HL-60/S4 (cell line): ENCODE measurements at regions not wholly inside any gene's neighbourhood (a gene's known extent, or its start where the extent isn't known, plus 50 kb on each side); places are given as distances from the start of the nearest gene placed in this dataset.

Experiments used
- in situ Hi-C: fragments of 300-500 bp; cut with MboI; formaldehyde crosslinking; loops from 2 replicates; pipeline ENCODE4 v1.14.3; 2022; ENCODE audit warnings: low sequenced_read_pairs

- in situ Hi-C loops = no loop called here
Observed at GRCh38 chr12:93169536-93169935, 208.2 kb upstream of the NUDT4 start.

DNA sequence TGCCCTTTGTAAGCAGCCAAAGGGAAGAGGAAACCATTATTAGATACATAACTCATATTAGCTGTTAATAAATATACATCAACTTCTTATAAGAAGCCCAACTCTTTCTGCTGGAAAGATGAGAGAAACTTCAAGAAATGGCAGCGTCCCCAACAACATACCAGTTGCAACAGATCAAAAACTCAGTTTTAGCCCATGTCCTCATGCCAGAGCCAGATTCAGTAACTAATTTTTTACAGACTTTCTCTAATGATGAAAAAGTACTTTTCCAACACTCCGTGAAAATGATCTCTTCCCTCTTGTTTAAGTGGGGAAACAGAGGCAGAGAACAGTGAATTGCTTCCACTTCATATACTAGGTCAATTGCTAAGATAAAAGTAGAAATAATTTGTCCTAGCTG, 206.8 kb upstream of the NUDT4 start:
- in situ Hi-C loops = no loop called here

GRCh38 chr12:93173178-93173957, 204.4 kb upstream of the NUDT4 start:
- in situ Hi-C loops = no loop called here

DNA sequence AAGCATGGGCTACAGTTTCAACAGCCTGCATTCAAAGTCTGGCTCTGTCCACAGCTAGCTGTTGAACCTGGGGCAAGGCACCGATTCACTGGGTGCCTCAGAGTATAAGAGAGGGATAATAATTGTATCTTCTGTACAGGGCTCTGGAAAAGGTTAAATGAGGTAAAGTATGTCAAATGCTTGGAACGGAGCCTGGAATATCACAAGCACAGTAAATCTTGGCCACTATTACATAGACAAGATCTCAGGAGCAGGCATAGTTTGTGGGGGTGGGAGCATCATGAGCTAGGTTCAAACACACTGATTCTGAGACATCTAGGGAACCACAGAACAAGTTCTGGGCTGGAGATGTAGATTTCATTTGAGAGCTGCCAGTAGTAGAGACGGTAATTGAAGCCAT, 203.7 kb upstream of the NUDT4 start:
- in situ Hi-C loops = no loop called here

GRCh38 chr12:93174473-93174872, 203.3 kb upstream of the NUDT4 start:
- in situ Hi-C loops = no loop called here

DNA sequence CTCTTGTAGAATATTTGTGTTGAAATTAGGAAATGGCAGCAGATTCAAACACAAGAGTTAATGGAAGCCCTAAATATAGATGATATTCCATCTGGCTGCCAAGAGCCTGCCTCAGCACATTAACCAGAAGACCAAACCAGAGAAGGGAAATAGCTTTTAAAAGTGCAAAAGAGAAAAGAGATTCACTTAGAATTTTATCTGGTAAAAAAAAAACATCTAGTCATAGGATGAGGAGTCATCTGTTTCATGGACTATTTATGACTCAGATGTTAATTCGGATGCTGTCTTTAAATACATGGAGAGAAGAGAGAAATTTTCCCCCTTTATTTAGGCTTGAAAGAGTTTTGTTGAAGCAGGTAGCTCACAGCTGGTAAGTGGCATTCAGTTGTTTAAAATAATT, 201.6 kb upstream of the NUDT4 start:
- in situ Hi-C loops = no loop called here

- in situ Hi-C loops = no loop called here
Observed at GRCh38 chr12:93176610-93177126, 201.1 kb upstream of the NUDT4 start.

DNA sequence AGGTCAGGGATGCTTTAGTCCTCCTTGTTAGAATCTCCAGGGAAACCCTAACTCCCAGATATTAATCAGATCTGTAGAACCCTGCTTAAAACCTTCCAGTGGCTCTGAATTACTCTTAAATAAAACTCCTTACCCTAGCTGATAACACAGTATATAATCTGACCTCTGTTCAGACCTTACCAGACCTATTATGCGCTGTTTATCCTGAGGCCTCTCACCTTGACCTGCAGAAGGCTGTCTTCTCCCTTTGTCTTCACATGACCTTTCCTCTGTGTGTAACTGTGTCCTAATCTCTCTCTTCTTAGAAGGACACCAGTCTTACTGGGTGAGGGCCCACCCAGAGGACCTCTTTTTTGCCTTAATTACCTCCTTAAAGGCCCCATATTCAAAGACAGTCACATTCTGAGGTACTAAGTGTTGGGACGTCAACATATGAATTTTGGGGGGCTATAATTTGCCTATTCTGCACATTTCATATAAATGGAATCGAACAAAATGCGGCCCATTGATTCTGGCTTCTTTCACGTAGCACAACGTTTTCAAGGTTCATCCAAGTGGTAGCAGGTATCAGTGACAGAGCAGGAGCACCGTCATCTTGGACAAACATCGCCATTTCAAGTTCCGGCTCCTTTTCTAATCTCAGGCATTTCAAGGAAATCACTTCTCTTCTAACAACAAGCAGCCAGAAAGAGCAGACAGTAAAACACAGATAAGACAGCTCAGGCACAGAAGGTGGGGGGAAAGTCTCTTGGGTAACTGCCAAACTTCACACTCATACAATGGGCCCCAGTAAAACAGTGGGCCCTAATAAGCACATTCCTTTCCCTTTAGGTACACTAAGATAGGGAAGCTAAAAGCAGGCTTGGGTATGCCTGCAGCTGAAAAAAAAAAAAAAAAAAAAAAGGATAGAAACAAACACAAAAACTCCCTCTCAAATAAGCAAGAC, 200.2 kb upstream of the NUDT4 start:
- in situ Hi-C loops = no loop called here

DNA sequence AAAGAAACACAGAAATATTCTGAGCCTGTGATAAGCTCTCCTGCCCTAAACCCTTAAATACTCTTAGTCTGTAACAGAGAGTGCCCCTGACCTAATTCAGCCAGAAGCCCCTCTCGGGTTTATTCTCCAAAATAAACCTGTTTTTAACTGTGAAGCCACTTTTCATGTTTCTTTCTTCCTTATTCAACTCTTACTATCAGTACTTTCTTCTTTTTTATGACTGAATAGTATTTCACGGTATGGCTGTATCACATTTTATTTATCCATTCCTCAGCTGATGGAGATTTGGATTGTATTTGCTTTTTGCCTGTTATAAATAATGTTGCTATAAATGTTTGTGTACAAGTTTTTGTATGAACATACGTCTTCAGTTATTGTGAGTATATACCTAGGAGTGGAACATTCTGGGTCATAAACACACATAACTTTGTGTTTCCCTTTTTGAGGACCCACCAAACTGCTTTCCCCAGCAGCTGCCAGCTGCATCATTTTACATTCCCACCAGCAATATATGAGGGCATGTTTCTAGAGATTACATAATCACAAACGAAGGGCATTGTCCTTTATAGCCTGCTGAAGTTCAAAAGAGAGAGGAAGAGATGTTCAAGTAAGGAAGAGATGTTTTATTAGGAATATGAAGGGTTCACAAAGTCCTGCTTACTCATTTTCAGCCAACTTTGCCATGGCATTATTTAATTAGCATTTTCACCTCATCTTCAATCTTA, 199.4 kb upstream of the NUDT4 start:
- in situ Hi-C loops = no loop called here

DNA sequence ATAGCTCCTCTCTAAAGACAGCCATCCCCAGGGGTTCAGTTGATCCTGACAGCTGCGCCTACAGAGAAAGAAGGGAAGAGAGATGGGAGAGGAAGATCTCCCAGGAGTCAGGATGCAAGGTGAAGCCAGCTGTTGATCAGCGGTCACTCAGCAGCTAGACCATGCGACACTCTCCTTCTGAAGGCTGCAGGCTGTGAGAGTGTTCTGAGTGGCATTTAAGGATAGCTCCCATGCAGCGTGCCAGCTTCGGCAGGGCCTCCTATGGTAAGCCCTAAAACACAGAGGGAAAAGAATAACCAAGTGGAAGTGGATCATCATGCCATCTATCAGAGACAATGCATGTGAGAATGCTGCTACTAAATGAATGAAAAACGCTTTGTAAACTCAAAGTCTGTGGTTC, 197.9 kb upstream of the NUDT4 start:
- in situ Hi-C loops = no loop called here

GRCh38 chr12:93180566-93180965, 197.2 kb upstream of the NUDT4 start:
- in situ Hi-C loops = no loop called here

GRCh38 chr12:93181409-93181965, 196.2 kb upstream of the NUDT4 start:
- in situ Hi-C loops = no loop called here

DNA sequence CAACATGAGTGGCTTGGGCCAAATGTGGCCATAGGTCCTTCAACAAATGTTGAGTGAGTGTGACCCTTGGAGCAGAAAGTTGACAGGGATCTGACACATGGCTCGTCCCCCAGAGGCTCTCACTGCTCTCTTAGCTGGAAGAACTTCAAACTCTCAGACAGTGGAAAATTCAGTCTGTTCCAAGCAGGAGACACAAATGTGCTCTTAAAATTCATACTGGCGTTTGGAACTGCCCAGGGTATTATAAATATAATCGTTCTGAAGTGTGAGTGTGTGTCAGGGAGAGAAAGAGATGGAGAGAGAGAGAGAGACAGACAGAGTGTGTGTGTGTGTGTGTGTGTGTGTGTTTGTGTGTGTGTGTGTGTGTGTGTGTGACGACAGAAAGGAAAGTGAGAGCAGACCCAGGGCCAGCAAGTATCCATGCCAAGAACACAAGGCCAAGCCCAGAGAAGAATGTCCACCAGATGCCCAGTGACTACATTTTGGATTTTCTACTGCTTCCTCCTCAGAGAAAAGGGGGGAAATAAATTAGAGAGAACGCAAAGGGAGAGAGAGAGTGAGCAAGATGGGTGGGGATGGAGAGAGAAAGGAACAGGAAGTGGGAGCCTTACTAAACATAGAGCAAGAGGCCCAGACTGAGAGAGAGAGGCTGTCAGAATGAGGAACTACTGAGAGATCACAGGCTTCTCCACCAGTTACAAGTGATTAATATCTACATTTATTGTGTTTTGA, 193.6 kb upstream of the NUDT4 start:
- in situ Hi-C loops = no loop called here

GRCh38 chr12:93184672-93185368, 192.9 kb upstream of the NUDT4 start:
- in situ Hi-C loops = no loop called here

DNA sequence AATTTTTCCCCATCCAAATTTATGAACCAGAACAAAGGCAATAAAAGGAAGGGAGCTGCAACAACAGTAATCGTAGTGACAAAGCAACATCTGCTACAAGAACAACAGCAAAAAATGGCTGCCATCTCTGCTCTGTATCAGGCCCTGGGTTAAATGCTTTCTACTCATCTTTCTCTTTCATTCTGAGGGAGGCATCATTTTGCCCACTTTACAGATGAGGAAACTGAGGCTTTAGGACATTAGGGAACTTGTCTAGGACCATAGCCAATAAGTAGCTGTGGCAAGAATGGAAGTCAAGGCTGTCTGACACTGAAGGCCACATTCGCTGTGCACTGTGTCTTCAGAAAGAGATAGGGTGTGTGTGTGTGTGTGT, 192.4 kb upstream of the NUDT4 start:
- in situ Hi-C loops = no loop called here

DNA sequence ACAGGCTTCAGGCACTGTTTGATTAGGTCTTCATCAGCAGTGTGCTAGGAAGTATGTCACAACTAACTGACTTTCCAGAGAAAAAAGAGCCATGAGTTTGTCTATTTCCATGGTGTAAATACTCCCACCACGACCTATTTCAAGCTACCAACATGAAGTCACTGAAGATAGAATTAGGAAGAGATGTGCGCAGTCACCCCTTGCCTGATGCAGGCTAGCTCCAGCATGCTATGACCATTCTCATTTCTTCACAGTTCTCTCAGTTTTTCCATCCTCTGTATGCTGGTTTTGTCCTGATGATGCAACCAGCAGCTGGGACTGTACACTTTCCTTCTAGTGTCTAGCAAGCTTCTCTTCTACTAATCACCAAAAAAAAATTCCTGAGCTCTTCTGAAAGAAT, 191.6 kb upstream of the NUDT4 start:
- in situ Hi-C loops = no loop called here

DNA sequence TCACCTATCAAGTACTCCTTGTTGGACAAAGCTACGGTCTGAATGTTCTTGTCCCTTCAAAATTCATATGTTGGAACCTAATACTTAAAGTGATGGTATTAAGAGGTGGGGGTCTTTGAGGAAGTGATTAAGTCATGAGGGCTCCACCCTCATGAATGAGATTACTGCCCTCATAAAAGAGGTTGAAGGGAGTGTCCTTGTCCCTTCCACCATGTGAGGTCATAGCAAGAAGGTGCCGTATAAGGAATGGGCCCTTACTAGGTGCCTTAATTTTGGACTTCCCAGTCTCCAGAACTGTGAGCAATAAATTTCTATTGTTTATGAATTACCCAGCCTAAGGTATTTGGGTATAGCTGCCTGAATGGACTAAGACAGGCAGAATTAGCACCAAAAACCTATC, 191.1 kb upstream of the NUDT4 start:
- in situ Hi-C loops = no loop called here

DNA sequence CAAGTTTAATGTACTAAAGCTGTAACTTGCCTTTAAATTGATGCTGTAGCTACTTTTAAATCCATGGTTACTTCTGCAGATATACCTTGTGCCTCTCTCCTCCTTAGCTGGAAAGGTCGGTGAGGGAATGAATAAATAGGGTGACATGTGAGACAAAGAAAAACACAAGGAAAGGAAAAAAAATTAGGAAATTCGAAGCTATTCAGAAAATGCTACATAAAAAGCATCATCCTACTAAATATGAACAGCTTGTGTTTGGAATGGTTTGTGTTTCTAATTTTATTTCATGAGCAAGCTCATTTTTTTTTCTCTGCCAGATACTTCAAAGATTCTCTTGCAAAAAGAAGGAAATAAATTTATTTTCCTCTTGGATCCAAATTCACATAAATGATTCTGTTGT, 186.3 kb upstream of the NUDT4 start:
- in situ Hi-C loops = no loop called here

- in situ Hi-C loops = no loop called here
Observed at GRCh38 chr12:93191956-93192355, 185.8 kb upstream of the NUDT4 start.

DNA sequence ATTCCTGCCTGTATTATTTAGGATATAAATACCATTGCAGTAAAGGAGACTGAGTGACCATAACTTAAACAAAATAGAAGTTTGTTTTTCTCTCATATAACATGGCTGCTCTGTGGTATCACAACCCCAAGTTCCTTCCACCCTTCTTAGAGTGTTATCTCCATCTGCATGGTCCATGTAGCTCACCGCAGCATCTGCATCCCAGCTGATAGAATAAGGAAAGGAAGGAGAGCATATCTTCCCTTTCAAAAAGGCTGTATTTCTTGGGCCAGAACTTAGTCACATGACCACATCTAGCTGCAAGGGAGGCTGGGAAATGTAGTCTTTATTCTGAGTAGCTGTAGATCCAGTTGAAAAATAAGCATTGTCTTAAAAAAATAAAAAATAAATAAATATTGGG, 184.8 kb upstream of the NUDT4 start:
- in situ Hi-C loops = no loop called here
